Nephron progenitor cell (in vitro differentiated cells): ENCODE measurements at regions not wholly inside any gene's neighbourhood (a gene's known extent, or its start where the extent isn't known, plus 50 kb on each side); places are given as distances from the start of the nearest gene placed in this dataset.
"Not testable (repeated sequence)": the region's sequence is repeated elsewhere in the genome, so short reads cannot be mapped to it uniquely, and the experiment has no call there.

ENCODE experiments used
- DNase-seq: peaks from one replicate; pipeline ENCODE4 v3.0.0; 2021
- H3K27ac Mint-ChIP-seq: 2 replicates; pipeline ENCODE4 v1.8.0; 2021; ENCODE audit warnings: mild to moderate bottlenecking, moderate library complexity, mixed read lengths
- H3K27me3 Mint-ChIP-seq: 2 replicates; pipeline ENCODE4 v1.8.0; 2021; ENCODE audit warnings: mild to moderate bottlenecking, low read depth, mixed read lengths; ENCODE audit not compliant: poor library complexity
- H3K36me3 Mint-ChIP-seq: 2 replicates; pipeline ENCODE4 v1.8.0; 2021; ENCODE audit warnings: low read depth, mixed read lengths
- H3K4me1 Mint-ChIP-seq: 2 replicates; pipeline ENCODE4 v1.8.0; 2021; ENCODE audit warnings: mixed read lengths
- H3K4me3 Mint-ChIP-seq: 2 replicates; pipeline ENCODE4 v1.8.0; 2021; ENCODE audit warnings: mild to moderate bottlenecking, moderate library complexity, mixed read lengths
- H3K9me3 Mint-ChIP-seq: 2 replicates; pipeline ENCODE4 v1.8.0; 2021; ENCODE audit warnings: mild to moderate bottlenecking, moderate library complexity, mixed read lengths
- TF ChIP-seq, protein P1 (sequence below): fragments of 200-600 bp; sonication (generic); IDR thresholded peaks from 2 replicates; pipeline ENCODE4 v1.5.0; 2021; ENCODE audit warnings: antibody characterized with exemption

DNA sequence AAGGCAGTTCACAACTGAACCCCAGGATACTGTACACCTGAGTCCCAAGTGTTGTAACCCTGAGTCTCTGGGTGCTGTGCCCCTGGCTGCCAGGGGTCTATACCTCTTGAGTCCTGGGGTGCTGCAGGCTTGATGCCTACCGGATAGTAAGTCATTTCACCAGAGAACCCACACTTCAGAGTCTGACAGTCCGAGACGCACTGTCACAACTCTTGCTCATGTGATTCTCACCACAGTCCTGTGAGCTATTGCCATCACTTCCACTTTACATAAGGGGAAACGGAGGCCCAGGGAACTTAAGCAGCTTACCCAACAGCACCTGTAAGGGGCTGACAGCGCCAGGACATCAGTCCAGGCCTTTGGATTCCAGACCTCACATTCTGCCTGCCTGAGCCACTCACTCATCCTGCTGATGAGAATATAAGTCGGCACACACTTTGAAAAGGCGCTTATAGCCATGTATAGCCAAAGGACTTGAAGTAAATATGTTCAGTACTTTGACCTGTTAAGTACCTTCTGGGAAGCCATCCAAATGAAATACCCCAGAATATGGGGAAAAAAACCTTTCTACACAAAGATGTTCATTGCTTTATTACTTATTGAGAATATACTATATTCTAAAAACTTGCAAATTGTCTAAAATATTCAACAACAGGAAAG, 180.7 kb upstream of the ID2 start:
- no peaks in the 10 kb centered on the region for H3K36me3 Mint-ChIP-seq
- no peak overlapping the region for H3K4me3 Mint-ChIP-seq
- TF ChIP-seq, protein P1, sequence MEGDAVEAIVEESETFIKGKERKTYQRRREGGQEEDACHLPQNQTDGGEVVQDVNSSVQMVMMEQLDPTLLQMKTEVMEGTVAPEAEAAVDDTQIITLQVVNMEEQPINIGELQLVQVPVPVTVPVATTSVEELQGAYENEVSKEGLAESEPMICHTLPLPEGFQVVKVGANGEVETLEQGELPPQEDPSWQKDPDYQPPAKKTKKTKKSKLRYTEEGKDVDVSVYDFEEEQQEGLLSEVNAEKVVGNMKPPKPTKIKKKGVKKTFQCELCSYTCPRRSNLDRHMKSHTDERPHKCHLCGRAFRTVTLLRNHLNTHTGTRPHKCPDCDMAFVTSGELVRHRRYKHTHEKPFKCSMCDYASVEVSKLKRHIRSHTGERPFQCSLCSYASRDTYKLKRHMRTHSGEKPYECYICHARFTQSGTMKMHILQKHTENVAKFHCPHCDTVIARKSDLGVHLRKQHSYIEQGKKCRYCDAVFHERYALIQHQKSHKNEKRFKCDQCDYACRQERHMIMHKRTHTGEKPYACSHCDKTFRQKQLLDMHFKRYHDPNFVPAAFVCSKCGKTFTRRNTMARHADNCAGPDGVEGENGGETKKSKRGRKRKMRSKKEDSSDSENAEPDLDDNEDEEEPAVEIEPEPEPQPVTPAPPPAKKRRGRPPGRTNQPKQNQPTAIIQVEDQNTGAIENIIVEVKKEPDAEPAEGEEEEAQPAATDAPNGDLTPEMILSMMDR = no peak
- peaks cover 28% of the 10 kb centered on the region for H3K4me1 Mint-ChIP-seq
- no peak for DNase-seq
- no peak overlapping the region for H3K27ac Mint-ChIP-seq
- H3K27me3 Mint-ChIP-seq = no peaks in the 10 kb centered on the region
- H3K9me3 Mint-ChIP-seq = peaks cover 5% of the 10 kb centered on the region

DNA sequence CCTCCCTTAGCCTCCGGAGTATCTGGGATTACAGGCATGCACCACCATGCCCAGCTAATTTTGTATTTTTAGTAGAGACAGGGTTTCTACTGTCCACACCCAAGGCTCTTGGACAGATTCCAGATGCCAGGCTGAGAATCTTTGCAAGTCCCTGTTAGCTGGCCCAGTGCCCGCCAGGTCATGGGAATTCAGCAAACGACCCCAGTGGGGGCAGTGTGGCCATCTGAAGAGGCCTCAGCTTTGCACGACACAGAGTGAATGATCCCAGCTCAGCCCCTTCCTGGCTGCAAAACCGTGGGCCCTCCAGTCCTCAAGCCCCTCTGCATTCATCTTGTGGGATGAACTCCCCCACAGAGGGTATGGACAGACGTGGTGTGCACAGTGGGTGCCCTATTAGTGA, 179.5 kb upstream of the ID2 start:
- peaks cover 21% of the 10 kb centered on the region for H3K4me1 Mint-ChIP-seq
- no peaks in the 10 kb centered on the region for H3K36me3 Mint-ChIP-seq
- no peak overlapping the region for H3K4me3 Mint-ChIP-seq
- H3K27ac Mint-ChIP-seq = no peak overlapping the region
- peaks cover 16% of the 10 kb centered on the region for H3K9me3 Mint-ChIP-seq
- peaks cover 5% of the 10 kb centered on the region for H3K27me3 Mint-ChIP-seq
- no peak for DNase-seq
- TF ChIP-seq, protein P1 = no peak

DNA sequence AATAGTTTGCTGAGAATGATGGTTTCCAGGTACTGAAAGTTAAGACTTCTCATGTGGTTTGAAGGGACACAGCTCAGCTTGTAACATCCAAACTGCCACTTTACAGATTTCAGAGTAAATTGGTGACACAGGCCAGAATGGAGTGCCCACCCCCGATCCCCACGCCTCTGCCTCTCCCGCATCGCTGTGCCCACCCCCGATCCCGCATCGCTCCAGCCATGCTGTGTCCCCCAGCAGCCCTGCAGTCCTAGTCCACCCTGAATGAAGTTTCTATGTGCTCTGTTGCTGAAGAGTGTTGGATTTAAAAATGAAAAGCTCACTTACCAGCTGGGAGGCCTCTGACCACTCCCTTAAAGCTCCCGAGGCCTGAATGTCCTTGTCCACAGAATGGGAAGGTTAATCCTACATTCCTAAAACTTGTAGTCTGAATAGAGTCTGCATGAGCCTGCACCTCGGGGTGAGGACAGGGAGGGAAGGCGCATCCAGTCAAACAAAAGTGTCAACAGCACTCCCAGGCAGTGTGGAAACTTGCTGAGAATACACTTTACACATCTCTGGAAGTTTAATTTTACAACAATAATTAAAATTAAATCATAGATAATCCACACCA, 176.4 kb upstream of the ID2 start:
- no peak for DNase-seq
- no peak overlapping the region for H3K27ac Mint-ChIP-seq
- peaks cover 10% of the 10 kb centered on the region for H3K4me1 Mint-ChIP-seq
- TF ChIP-seq, protein P1 = no peak
- H3K36me3 Mint-ChIP-seq = peaks cover 6% of the 10 kb centered on the region
- peaks cover 41% of the 10 kb centered on the region for H3K9me3 Mint-ChIP-seq
- peaks cover 8% of the 10 kb centered on the region for H3K27me3 Mint-ChIP-seq
- no peak overlapping the region for H3K4me3 Mint-ChIP-seq

DNA sequence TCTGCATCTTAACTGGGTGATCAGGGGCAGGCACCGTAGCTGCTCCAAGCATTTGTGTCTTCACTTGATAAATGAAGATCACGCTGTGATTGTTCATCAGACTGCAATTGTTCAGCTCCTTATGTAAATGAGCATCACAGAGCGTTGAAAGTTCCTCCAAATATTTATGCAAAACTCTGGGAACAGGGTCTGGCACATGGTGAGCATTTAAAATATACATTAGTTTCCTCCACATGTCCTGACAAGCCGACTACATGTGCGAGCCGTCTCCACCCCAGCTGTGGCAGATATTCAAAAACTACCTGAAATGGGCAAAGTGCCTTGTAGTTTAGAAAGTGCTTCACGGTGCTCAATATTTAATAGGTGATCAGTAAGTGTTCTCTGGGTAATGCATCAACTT, 175.1 kb upstream of the ID2 start:
- Mint-ChIP-seq H3K4me1 (peaks cover 6% of the 10 kb centered on the region), H3K4me3 (no peak overlapping the region), H3K27ac (no peak overlapping the region), H3K36me3 (peaks cover 6% of the 10 kb centered on the region), H3K9me3 (peaks cover 46% of the 10 kb centered on the region), H3K27me3 (peaks cover 8% of the 10 kb centered on the region)
- DNase-seq = no peak
- TF ChIP-seq, protein P1 = no peak

DNA sequence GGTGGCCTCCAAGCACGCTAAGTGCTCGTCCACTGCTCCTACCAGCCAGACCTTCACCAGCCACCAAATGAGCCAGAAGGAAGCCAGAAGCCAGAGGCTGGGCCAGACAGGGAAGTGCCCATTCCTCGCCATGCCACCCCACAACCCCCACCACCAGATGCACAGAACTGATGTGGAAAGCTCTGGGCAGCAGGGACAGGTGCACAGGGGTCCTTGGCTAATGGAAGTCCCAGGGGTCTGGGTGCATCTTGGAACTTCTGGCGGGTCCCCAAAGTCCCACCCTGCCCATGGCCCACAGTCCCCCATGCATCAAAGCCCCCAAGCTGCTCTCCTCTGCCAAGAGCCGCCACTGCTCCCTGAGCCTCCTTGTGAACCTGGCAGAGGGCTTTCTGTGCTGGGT, 173.1 kb upstream of the ID2 start:
- Mint-ChIP-seq H3K27me3 (peaks cover 12% of the 10 kb centered on the region), H3K36me3 (peaks cover 6% of the 10 kb centered on the region), H3K4me1 (no peaks in the 10 kb centered on the region), H3K9me3 (peaks cover 56% of the 10 kb centered on the region), H3K4me3 (no peak overlapping the region), H3K27ac (no peak overlapping the region)
- DNase-seq = no peak
- TF ChIP-seq, protein P1 = no peak

DNA sequence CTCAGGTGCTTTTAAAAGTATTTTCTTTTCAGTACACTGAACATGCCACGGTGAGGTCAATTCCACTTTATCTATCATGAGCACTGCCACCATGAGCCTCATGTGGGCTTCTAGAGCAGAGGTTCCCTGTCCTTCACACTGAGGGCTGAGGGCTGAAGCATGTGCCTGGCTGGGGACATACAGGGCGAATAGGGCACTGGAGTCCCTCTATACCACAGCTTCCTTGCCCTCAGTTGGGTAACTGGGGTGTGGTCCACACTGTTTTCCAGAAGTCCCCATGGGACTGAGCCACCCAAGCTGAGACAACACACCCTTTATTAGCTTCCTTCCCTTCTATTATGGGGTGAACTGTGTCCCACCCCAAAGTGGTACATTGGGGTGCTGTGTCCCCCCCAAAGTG, 172.2 kb upstream of the ID2 start:
- Mint-ChIP-seq H3K4me1 (no peaks in the 10 kb centered on the region), H3K36me3 (peaks cover 6% of the 10 kb centered on the region), H3K4me3 (no peak overlapping the region), H3K27me3 (peaks cover 12% of the 10 kb centered on the region), H3K9me3 (peaks cover 63% of the 10 kb centered on the region), H3K27ac (no peak overlapping the region)
- DNase-seq = no peak
- TF ChIP-seq, protein P1 = no peak

DNA sequence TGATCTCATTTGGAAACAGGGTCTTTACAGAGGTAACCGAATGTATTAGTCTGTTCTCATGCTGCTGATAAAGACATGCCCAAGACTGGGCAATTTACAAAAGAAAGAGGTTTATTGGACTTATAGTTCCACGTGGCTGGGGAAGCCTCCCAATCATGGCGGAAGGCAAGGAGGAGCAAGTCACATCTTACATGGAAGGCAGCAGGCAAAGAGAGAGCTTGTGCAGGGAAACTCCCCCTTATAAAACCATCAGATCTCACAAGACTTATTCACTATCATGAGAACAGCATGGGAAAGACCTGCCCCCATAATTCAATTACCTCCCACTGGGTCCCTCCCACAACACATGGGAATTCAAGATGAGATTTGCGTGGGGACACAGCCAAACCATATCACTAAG, 171.8 kb upstream of the ID2 start:
- not testable (repeated sequence) for H3K27ac Mint-ChIP-seq, DNase-seq, H3K36me3 Mint-ChIP-seq, H3K4me3 Mint-ChIP-seq, H3K4me1 Mint-ChIP-seq
- Mint-ChIP-seq H3K9me3 (peaks cover 67% of the 10 kb centered on the region), H3K27me3 (peaks cover 12% of the 10 kb centered on the region)
